HG02981 (cell line): ENCODE measurements at regions not wholly inside any gene's neighbourhood (a gene's known extent, or its start where the extent isn't known, plus 50 kb on each side); places are given as distances from the start of the nearest gene placed in this dataset.

ENCODE experiments used
- ATAC-seq: cut with Tn5 transposase; IDR thresholded peaks from one replicate; pipeline ENCODE4 v1.9.1; 2021; ENCODE audit warnings: mild to moderate bottlenecking, moderate library complexity; ENCODE audit not compliant: unreplicated experiment

- ATAC-seq, result no peak
Observed at GRCh38 chr12:60034147-60034546, 438.3 kb downstream of the SLC16A7 start.

- no peak for ATAC-seq
Observed at GRCh38 chr12:60035835-60036234, 440.0 kb downstream of the SLC16A7 start.

- no peak for ATAC-seq
Observed at GRCh38 chr12:60042835-60043234, 447.0 kb downstream of the SLC16A7 start.

- no peak for ATAC-seq
Observed at GRCh38 chr12:60043236-60043635, 447.4 kb downstream of the SLC16A7 start.

- ATAC-seq, result no peak
Observed at GRCh38 chr12:60052483-60052882, 456.7 kb downstream of the SLC16A7 start.

GRCh38 chr12:60059180-60059579 lies 463.4 kb downstream of the SLC16A7 start:
- no peak for ATAC-seq

- ATAC-seq, result no peak
Observed at GRCh38 chr12:60066655-60067054, 470.8 kb downstream of the SLC16A7 start.

- ATAC-seq, result no peak
Observed at GRCh38 chr12:60070552-60070951, 474.7 kb downstream of the SLC16A7 start.

- no peak for ATAC-seq
Observed at GRCh38 chr12:60071759-60072191, 475.9 kb downstream of the SLC16A7 start.

- ATAC-seq, result no peak
Observed at GRCh38 chr12:60072911-60073310, 477.1 kb downstream of the SLC16A7 start.

- no peak for ATAC-seq
Observed at GRCh38 chr12:60075091-60075490, 479.3 kb downstream of the SLC16A7 start.

GRCh38 chr12:60078026-60078425 lies 482.2 kb downstream of the SLC16A7 start:
- ATAC-seq, result no peak

- ATAC-seq, result no peak
Observed at GRCh38 chr12:60093428-60093827, 497.6 kb downstream of the SLC16A7 start.

GRCh38 chr12:60094436-60094835 lies 498.6 kb downstream of the SLC16A7 start:
- ATAC-seq, result no peak

GRCh38 chr12:60096727-60097126 lies 500.9 kb downstream of the SLC16A7 start:
- no peak for ATAC-seq

- ATAC-seq, result no peak
Observed at GRCh38 chr12:60100160-60100559, 504.3 kb downstream of the SLC16A7 start.

- no peak for ATAC-seq
Observed at GRCh38 chr12:60100852-60101251, 505.0 kb downstream of the SLC16A7 start.

- ATAC-seq, result no peak
Observed at GRCh38 chr12:60101715-60102114, 505.9 kb downstream of the SLC16A7 start.

- no peak for ATAC-seq
Observed at GRCh38 chr12:60106214-60106613, 510.4 kb downstream of the SLC16A7 start.

- ATAC-seq, result no peak
Observed at GRCh38 chr12:60107992-60108391, 512.2 kb downstream of the SLC16A7 start.

- no peak for ATAC-seq
Observed at GRCh38 chr12:60112063-60112462, 516.2 kb downstream of the SLC16A7 start.

GRCh38 chr12:60112763-60113162 lies 516.9 kb downstream of the SLC16A7 start:
- ATAC-seq, result no peak

GRCh38 chr12:60114169-60114568 lies 518.3 kb downstream of the SLC16A7 start:
- ATAC-seq, result no peak

- no peak for ATAC-seq
Observed at GRCh38 chr12:60119327-60119726, 523.5 kb downstream of the SLC16A7 start.
